ENCODE measurements at regions not wholly inside any gene's neighbourhood (a gene's known extent, or its start where the extent isn't known, plus 50 kb on each side); places are given as distances from the start of the nearest gene placed in this dataset.

GRCh38 chr4:138510053-138510452 is 267.9 kb upstream of the SLC7A11 start:
- TF ChIP-seq CTCF (IDR thresholded peaks at IDR 0.05) (no peak), POLR2AphosphoS5 (IDR thresholded peaks at IDR 0.05) (no peak), POLR2A (IDR thresholded peaks at IDR 0.05) (no peak)
